ENCODE measurements at regions not wholly inside any gene's neighbourhood (a gene's known extent, or its start where the extent isn't known, plus 50 kb on each side); places are given as distances from the start of the nearest gene placed in this dataset.

- no peak for TF ChIP-seq CTCF (conservative IDR thresholded peaks at IDR 0.05)
- no peak for TF ChIP-seq EZH2 (IDR thresholded peaks at IDR 0.05; ENCODE audit: low read depth)
Measured at GRCh38 chr7:119782286-119782685, 490.7 kb upstream of the KCND2 start.
